CD14-positive monocyte (primary cell): ENCODE measurements at regions not wholly inside any gene's neighbourhood (a gene's known extent, or its start where the extent isn't known, plus 50 kb on each side); places are given as distances from the start of the nearest gene placed in this dataset.

Experiments
- DNase-seq, 3 donors: peaks; one replicate each; pipeline ENCODE4 v3.0.0-alpha.2; 2011 to 2022
- H2AFZ ChIP-seq: 2 replicates; pipeline ENCODE4 v1.6.0; 2012; ENCODE audit warnings: mild to moderate bottlenecking, low read depth, low read length, inconsistent platforms; ENCODE audit not compliant: insufficient read depth, poor library complexity, severe bottlenecking
- H3K27ac ChIP-seq, 2 donors: 1 replicate in 1 of 2; 2 replicates in 1 of 2; pipeline ENCODE4 v1.5.1; 2012 to 2013; ENCODE audit warnings: low read length in 2 of 2, control low read depth in 1 of 2, inconsistent platforms in 1 of 2, low read depth in 1 of 2, mild to moderate bottlenecking in 1 of 2
- H3K27me3 ChIP-seq, 2 donors: one replicate each; pipeline versions ENCODE4 v1.6.0 to v1.6.1; 2011 to 2013; ENCODE audit warnings: low read length in 2 of 2; ENCODE audit not compliant: control insufficient read depth in 2 of 2, insufficient read depth in 2 of 2
- H3K36me3 ChIP-seq, 2 donors: replicated peaks in 1 of 2; 1 replicate in 1 of 2; 2 replicates in 1 of 2; pipeline versions ENCODE4 v1.5.1 to v1.6.1; 2012 to 2013; ENCODE audit warnings: low read length in 2 of 2, control low read depth in 1 of 2, inconsistent platforms in 1 of 2, mild to moderate bottlenecking in 1 of 2; ENCODE audit not compliant: insufficient read depth in 2 of 2, control insufficient read depth in 1 of 2
- H3K4me1 ChIP-seq, 2 donors: 1 replicate in 1 of 2; 2 replicates in 1 of 2; pipeline versions ENCODE4 v1.5.1 to v1.6.1; 2012 to 2013; ENCODE audit warnings: low read length in 2 of 2, control low read depth in 1 of 2, inconsistent platforms in 1 of 2, mild to moderate bottlenecking in 1 of 2, moderate library complexity in 1 of 2; ENCODE audit not compliant: insufficient read depth in 2 of 2, control insufficient read depth in 1 of 2
- H3K4me2 ChIP-seq: replicated peaks from 2 replicates; pipeline ENCODE3; 2012; ENCODE audit warnings: low read length, moderate library complexity, mild to moderate bottlenecking; ENCODE audit not compliant: poor library complexity, severe bottlenecking; ENCODE audit errors: extremely low read depth
- H3K4me3 ChIP-seq, 3 experiments: fragments of 200-600 bp in 1 of 3; sonication (generic) in 1 of 3; replicated peaks in 1 of 3; 1 replicate in 2 of 3; 2 replicates in 1 of 3; pipeline ENCODE4 v1.5.1; 2011 to 2013; ENCODE audit warnings: low read length in 3 of 3, mild to moderate bottlenecking in 3 of 3, control low read depth in 2 of 3, low read depth in 2 of 3, inconsistent platforms in 1 of 3, moderate library complexity in 1 of 3
- H3K79me2 ChIP-seq: 2 replicates; pipeline ENCODE4 v1.6.0; 2012; ENCODE audit warnings: mild to moderate bottlenecking, control low read depth, inconsistent platforms, low read length, moderate library complexity; ENCODE audit not compliant: insufficient read depth
- H3K9ac ChIP-seq: 2 replicates; pipeline ENCODE4 v1.6.0; 2017; ENCODE audit warnings: low read length, mild to moderate bottlenecking; ENCODE audit not compliant: insufficient read depth, poor library complexity, severe bottlenecking
- H3K9me3 ChIP-seq, 2 donors: replicated peaks in 1 of 2; 1 replicate in 1 of 2; 2 replicates in 1 of 2; pipeline versions ENCODE4 v1.5.1 to v1.6.1; 2012 to 2013; ENCODE audit warnings: low read length in 2 of 2, control low read depth in 1 of 2; ENCODE audit not compliant: control insufficient read depth in 1 of 2, insufficient read depth in 1 of 2
- H4K20me1 ChIP-seq: 2 replicates; pipeline ENCODE4 v1.6.0; 2012; ENCODE audit warnings: mild to moderate bottlenecking, low read length, control low read depth, moderate library complexity; ENCODE audit not compliant: insufficient read depth
- H3K27ac Mint-ChIP-seq, 7 donors: one replicate each; pipeline ENCODE4 v1.8.0; 2020; ENCODE audit warnings: mild to moderate bottlenecking in 7 of 7, mixed read lengths in 7 of 7, moderate library complexity in 6 of 7, inconsistent platforms in 2 of 7
- H3K27me3 Mint-ChIP-seq, 3 donors: one replicate each; pipeline ENCODE4 v1.8.0; 2021 to 2022; ENCODE audit warnings: low read depth in 3 of 3, mild to moderate bottlenecking in 3 of 3, mixed read lengths in 3 of 3, moderate library complexity in 3 of 3, inconsistent platforms in 1 of 3
- H3K36me3 Mint-ChIP-seq, 2 donors: one replicate each; pipeline ENCODE4 v1.8.0; 2020; ENCODE audit warnings: mixed read lengths in 2 of 2, inconsistent platforms in 1 of 2, mild to moderate bottlenecking in 1 of 2
- H3K4me1 Mint-ChIP-seq: one replicate; pipeline ENCODE4 v1.8.0; 2020; ENCODE audit warnings: mild to moderate bottlenecking, mixed read lengths
- H3K4me3 Mint-ChIP-seq, 2 donors: one replicate each; pipeline ENCODE4 v1.8.0; 2020; ENCODE audit warnings: mild to moderate bottlenecking in 2 of 2, mixed read lengths in 2 of 2, moderate library complexity in 1 of 2
- H3K9me3 Mint-ChIP-seq, 7 donors: one replicate each; pipeline ENCODE4 v1.8.0; 2020 to 2022; ENCODE audit warnings: mixed read lengths in 7 of 7, mild to moderate bottlenecking in 6 of 7, moderate library complexity in 6 of 7, inconsistent platforms in 2 of 7
- WGBS: methylation state at CpG from one replicate; pipeline ENCODE4 v1.1.5; 2013; ENCODE audit warnings: missing lambda C conversion rate; ENCODE audit not compliant: insufficient coverage; 5-methylcytosine and 5-hydroxymethylcytosine counted together
- intact Hi-C, 2 donors: fragments of 100-400 bp; cut with micrococcal nuclease; formaldehyde crosslinking; loops; one replicate each; pipeline versions ENCODE4 v1.15.0 to v1.15.1; 2023
- TF ChIP-seq, protein P1 (sequence below): fragments of 200-600 bp; IDR thresholded peaks from one replicate; pipeline ENCODE4 v1.8.0; 2022; ENCODE audit warnings: antibody characterized with exemption, mild to moderate bottlenecking

DNA sequence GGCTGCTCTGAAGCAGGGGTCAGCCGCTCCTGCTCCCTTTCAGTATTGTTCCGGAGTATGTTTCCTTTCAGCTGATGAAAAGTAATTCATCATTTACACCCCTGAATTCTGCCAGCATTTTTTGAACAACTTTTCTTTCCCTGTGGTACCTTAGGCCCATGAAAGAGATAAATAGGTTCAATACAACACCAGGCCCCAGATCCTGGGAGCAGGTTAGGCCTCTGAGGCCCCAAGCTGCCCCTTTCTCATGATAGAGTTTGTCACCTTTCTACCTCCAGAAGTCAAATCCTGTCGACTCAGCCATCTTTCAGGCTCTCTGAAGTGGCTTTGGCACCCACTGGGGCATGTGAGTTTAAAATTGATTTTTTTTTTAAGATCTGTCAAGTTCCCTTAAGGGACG lies 1415.1 kb upstream of the ZEB2 start:
- DNase-seq = no peak
- WGBS = no CpG with 5 or more reads among the region's 4 CpGs
- H3K27ac ChIP-seq = no peak overlapping the region
- no peaks in the 10 kb centered on the region for H3K36me3 ChIP-seq
- intact Hi-C loops = no loop called here
- no peaks in the 10 kb centered on the region for H3K36me3 Mint-ChIP-seq
- no peaks in the 10 kb centered on the region for H3K4me1 ChIP-seq
- no peak overlapping the region for H2AFZ ChIP-seq
- no peaks in the 10 kb centered on the region for H3K9me3 ChIP-seq
- H3K27ac Mint-ChIP-seq = no peak overlapping the region
- H4K20me1 ChIP-seq = no peaks in the 10 kb centered on the region
- H3K9ac ChIP-seq = no peak overlapping the region
- H3K27me3 Mint-ChIP-seq = peaks cover 0 to 4% (median 1%) of the 10 kb centered on the region in 3 donors
- H3K4me2 ChIP-seq = no peak overlapping the region
- TF ChIP-seq, protein P1, sequence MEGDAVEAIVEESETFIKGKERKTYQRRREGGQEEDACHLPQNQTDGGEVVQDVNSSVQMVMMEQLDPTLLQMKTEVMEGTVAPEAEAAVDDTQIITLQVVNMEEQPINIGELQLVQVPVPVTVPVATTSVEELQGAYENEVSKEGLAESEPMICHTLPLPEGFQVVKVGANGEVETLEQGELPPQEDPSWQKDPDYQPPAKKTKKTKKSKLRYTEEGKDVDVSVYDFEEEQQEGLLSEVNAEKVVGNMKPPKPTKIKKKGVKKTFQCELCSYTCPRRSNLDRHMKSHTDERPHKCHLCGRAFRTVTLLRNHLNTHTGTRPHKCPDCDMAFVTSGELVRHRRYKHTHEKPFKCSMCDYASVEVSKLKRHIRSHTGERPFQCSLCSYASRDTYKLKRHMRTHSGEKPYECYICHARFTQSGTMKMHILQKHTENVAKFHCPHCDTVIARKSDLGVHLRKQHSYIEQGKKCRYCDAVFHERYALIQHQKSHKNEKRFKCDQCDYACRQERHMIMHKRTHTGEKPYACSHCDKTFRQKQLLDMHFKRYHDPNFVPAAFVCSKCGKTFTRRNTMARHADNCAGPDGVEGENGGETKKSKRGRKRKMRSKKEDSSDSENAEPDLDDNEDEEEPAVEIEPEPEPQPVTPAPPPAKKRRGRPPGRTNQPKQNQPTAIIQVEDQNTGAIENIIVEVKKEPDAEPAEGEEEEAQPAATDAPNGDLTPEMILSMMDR = no peak
- no peaks in the 10 kb centered on the region for H3K79me2 ChIP-seq
- peaks cover 0 to 3% (median 0%) of the 10 kb centered on the region in 7 donors for H3K9me3 Mint-ChIP-seq
- H3K4me3 ChIP-seq = no peak overlapping the region
- H3K27me3 ChIP-seq = peaks cover 0 to 2% of the 10 kb centered on the region in 2 donors
- H3K4me1 Mint-ChIP-seq = no peaks in the 10 kb centered on the region
- no peak overlapping the region for H3K4me3 Mint-ChIP-seq

DNA sequence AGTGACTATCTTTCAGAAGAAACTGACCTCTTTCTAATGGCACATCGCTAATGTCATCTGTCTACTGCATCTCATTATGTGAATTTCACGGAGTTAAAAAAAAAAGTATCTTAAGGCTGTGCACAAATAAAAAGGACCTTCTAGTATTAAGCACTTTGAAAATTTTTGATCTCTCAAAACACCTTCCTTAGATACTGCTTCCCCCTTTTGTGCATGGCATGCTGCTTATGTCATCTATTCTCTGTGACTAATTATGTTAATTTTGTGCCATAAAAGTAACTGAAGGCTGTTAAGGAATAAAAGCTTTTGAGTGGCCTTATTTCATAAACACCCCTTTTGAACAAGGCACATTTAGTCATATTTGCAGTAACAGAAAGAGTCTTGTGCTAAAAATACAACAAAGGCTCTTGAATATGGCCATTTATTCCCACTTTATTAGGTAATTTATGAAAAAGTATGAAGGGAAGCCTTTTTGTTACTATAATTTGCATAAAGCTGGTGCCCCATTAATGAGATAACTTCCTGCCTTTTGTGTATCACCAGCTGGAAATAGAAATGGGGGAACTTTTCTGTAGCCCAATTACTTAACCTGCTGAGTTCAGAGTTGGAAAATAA lies 1412.0 kb upstream of the ZEB2 start:
- H2AFZ ChIP-seq = no peak overlapping the region
- no peak overlapping the region for H3K27ac ChIP-seq
- no peaks in the 10 kb centered on the region for H3K79me2 ChIP-seq
- no peak overlapping the region for H3K4me2 ChIP-seq
- H3K36me3 ChIP-seq = no peaks in the 10 kb centered on the region
- no CpG with 5 or more reads among the region's 2 CpGs for WGBS
- H3K4me1 ChIP-seq = no peaks in the 10 kb centered on the region
- no peak overlapping the region for H3K4me3 ChIP-seq
- H3K27ac Mint-ChIP-seq = no peak overlapping the region
- H3K4me1 Mint-ChIP-seq = no peaks in the 10 kb centered on the region
- peaks cover 0 to 2% of the 10 kb centered on the region in 2 donors for H3K27me3 ChIP-seq
- H3K4me3 Mint-ChIP-seq = no peak overlapping the region
- intact Hi-C loops = no loop called here
- no peak overlapping the region for H3K9ac ChIP-seq
- no peak for DNase-seq
- peaks cover 0 to 1% (median 0%) of the 10 kb centered on the region in 3 donors for H3K27me3 Mint-ChIP-seq
- no peaks in the 10 kb centered on the region for H4K20me1 ChIP-seq
- peaks cover 0 to 3% (median 0%) of the 10 kb centered on the region in 7 donors for H3K9me3 Mint-ChIP-seq
- H3K36me3 Mint-ChIP-seq = no peaks in the 10 kb centered on the region
- no peaks in the 10 kb centered on the region for H3K9me3 ChIP-seq
- TF ChIP-seq, protein P1 = no peak
